ENCODE measurements at regions not wholly inside any gene's neighbourhood (a gene's known extent, or its start where the extent isn't known, plus 50 kb on each side); places are given as distances from the start of the nearest gene placed in this dataset.

DNA sequence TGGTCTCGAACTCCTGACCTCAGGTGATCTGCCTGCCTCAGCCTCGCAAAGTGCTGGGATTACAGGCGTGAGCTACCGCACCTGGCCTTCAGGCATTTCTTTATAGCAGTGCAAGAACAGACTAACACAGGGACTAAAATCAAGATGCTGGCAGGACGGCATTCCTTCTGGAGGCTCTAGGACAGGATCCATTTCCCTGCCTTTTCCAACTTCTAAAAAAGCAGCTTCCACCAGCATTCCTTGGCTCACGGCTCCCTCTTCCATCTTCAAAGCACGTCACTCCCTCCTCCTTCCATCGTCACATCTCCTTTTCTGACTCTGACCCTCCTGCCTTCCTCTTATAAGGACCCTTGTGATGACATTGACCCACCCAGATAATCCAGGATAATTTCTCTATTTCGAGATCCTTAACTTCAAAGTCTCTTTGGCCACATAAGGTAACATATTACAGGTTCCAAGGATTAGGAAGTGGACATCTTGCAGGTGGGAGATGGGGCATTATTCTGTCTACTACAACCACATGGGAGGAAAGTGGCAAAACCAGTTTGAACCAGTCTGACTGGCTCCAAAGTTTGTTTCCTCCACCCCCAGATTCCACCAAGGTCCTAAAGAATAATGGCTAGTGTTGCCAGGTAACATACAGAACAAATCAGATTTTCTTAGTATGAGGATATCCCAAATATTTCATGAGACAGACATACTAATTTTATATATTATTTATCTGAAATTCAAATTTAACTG lies 172.5 kb downstream of the MN1 start:
- no peak for DNase-seq (ENCODE audit: low read depth in 2 of 3, low spot score in 2 of 3)

DNA sequence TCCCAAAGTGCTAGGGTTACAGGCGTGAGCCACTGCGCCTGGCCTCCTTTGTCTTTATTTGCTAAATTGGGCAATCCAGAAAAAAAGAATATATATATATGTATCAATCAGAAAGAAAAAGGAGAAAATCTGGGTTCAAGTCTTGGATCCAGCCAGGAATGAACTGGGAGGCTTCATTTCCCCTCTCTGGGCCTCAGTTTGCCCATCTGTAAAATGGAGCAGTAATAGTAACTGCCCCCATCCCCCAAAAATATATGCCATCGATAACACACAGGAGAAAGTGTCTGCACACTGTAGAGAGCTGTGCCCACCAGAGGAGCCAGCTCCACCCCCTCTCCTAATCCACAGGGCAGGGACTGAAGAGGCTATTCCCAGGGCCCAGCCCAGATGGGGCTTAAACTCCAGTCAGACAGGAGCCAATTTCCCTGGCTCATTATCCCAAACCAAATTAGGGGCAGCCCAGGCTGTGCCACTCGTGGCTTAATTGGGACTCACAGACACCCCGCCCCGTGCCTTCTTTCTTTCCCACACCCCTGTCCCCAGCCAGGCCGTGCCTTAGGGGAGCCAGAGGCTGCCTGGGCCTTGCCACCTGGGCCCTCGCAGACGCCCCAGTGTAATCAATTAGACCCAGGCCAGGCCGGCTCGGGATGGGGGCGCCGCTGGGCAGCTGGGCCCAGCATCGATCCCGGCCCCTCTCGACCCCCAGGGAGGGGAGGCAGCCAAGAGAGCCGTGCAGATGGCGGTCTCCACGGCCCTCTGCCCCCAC lies 171.5 kb downstream of the MN1 start:
- no peak for DNase-seq (ENCODE audit: low read depth in 2 of 3, low spot score in 2 of 3)

DNA sequence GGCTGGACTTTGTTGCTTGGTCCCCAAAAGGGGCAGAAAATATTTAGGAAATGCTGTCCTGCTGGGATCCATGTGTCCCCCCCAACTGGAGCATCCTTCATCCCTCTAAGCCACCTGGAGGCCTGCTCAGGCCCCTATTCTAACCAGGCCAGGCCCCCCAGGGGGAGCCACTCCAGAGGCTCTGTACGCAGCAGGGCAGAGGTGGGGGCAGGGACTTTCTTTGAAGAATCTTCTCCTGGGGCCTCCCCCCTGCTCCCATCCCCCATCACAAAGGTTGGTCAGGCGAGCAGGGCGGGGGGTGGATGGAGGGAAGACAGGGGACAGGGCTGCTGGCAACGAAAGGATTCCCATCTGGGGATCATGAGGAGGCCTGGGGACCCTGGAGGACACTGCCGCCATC lies 170.8 kb downstream of the MN1 start:
- no peak for DNase-seq (ENCODE audit: low read depth in 2 of 3, low spot score in 2 of 3)

DNA sequence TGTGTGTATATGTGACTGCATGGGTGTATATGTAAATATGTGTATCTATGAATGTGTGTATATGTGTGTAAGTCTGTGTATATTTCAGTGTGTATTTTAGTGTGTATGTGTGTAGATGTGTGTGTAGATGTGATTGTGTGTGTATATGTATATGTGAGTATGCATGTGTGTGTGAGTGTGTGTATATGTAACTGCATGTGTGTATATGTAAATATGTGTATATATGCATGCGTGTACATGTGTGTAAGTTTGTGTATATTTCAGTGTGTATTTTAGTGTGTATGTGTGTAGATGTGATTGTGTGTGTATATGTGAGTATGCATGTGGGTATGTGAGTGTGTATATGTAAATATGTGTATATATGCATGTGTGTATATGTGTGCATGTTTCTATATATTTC lies 169.9 kb downstream of the MN1 start:
- no peak for DNase-seq (ENCODE audit: low read depth in 2 of 3, low spot score in 2 of 3)

DNA sequence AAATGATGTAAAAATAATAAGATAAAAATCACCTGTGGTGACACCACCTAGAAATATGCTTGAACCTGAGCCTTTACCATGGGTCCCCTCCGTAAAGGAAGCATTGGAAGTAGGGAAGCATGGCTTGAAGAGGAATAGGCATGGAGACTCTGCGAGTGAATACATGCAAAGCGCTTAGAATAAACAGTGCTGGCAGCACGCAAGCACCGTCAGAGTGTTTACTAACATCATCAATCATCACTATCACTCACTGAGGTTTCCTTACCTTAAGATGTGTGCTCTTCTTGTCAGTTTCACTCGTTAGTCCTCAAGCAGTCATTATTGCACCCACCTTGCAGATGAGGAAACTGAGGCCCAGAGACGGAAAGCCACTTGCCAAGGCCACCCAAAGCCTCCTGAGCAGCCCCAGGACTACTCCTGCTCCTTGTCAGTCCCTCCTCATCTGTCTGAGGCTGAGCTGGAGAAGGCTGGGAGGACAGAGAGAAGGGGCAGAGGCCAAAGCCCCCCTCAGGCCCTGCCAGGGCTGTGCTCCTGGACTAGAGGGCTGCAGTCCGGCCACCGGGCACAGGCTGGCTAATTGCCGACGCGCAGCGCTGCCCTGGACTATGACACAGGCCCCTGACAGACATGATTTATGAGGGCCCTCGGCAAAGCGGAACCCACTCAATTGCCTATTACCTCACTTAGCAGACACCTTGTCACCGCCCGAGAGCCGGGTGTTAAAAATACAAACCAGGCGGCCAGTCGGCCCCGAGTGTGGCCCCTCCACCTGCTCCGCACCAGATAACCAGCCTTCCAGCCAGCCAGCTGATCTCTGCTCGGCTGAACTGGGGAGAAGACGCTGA lies 168.9 kb downstream of the MN1 start:
- DNase-seq (ENCODE audit: low read depth in 2 of 3, low spot score in 2 of 3), result peak in 2 of 3 donors; percentile 91 to 96

DNA sequence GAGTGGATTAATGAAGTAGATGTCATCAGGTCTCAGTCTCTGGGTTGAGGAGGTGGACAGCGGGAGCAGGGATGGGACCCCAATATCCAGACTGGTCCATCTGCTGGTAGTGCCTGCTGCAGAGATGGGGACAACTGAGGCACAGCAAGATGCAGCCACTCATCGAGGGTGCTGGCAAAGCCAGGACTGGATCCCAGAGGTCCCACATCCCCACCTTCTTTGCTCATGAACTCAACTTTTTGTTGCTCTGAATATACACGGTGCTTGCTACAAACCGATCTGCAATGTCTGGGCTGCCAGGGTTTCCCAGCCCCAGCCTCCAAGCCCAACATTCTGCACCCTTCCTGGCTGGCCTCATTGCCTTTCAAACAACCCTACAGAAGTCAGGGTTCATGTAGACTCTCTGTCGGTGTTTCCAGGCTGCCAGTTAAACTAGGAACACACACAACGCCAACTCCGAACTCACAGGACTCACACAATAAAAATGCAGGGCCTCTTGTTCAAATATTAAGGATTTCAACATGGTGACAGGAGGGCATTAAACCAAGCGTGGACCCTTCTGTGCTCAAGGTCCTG lies 168.2 kb downstream of the MN1 start:
- no peak for DNase-seq (ENCODE audit: low read depth in 2 of 3, low spot score in 2 of 3)

DNA sequence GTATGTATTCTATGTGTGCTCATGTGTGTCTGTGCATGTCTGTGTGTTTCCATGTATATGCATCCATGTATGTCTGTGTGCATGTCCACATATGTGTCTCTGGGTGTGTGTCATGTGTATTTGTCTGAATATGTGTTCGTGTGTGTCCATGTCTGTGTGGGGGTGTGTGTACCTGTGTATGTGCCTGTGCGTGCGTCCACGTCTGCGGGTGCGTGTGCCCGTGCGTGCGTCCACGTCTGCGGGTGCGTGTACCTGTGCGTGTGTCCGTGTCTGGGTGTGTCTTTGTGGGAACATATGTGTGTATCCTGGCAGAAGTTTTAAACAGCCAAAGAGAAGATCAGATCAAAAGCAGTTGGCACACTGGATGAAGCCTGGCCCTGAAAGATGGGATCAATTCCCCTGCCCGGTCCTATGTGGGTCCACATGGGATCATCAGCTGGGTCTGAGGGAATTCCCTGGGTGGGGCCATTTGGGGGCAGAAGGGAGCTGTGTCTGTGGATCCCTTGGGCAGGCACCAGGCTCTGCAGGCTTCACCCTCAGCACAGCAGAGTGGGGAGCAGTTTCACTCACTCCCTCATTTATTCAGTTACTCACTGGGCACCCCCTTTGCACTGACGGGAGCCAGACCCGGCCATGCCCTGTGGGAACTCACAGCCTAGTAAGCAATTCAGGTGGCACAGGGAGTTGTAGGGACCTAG lies 167.4 kb downstream of the MN1 start:
- no peak for DNase-seq (ENCODE audit: low read depth in 2 of 3, low spot score in 2 of 3)

DNA sequence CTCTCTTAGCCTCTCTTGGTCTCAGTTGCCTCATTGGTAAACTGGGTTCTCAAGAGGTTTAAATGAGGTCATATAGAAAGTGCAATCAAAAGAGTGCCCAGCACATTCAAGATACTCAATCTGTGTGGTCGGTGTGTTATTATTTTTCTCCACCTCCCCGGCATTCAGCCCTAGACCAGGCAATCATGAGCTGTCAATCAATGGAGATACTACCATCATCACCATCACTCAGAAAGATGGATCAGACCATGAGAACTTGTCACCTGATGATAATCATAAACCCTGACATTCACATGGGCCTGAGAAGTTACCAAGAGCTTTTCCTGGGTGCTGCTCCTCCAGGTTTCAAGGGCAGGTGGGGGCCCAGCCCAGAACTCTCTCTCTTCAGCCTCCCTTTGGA lies 166.1 kb downstream of the MN1 start:
- no peak for DNase-seq (ENCODE audit: low read depth in 2 of 3, low spot score in 2 of 3)

DNA sequence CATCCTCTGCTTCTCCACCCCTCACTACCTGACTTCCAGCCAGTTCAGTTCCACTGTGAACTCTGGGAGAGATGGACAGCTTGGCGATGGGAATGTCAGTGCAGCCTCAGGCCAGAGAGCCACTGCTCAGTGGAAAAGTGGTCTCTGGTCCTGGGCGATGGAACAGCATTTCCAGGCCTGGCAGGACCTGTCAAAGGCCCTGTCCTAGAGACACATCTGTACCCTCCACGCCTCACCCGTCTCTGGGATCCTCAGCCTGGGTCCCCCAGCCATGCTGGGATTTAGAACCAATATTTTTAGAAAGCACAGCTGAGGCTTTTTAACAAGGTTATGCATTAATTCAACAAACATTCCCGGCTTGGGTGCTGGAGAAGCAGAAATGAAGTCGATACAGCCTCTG lies 165.7 kb downstream of the MN1 start:
- no peak for DNase-seq (ENCODE audit: low read depth in 2 of 3, low spot score in 2 of 3)

DNA sequence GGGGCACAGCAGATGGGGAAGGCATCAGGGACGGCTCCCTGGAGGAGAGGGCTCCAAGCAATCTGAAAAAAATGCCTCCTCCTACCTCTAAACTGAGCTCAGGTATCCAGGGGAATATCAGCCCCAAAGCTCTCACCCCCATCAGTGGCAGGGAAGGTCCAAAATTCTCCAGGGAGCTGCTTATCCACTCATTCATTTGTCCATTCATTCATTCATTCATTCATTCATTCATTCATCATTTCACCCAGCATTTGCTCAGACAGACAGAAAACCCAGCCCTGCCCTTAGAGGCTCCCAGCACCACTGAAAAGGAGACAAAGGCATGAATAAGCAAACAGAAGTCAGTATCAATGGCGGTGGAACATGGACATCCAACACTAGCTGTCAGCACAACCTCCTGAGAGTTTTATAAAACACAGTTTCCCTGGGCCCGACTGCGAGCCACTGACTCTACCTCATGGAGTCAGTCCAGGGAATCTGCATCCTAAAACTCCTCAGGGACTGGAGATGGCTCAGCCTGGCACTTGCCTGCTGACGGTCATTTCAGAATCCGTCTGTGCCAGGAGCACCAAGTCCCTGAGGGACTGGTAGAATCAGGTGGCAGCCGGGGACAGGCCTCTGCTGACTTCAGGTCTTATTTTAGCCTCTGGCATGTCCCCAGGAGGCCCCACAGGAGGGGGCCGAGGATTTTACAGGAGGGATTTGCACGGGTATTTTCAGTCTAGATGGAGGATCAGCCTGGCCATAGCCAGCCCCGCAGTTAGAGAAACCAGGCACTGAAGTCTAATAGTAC lies 164.6 kb downstream of the MN1 start:
- DNase-seq (ENCODE audit: low read depth in 2 of 3, low spot score in 2 of 3), result no peak

DNA sequence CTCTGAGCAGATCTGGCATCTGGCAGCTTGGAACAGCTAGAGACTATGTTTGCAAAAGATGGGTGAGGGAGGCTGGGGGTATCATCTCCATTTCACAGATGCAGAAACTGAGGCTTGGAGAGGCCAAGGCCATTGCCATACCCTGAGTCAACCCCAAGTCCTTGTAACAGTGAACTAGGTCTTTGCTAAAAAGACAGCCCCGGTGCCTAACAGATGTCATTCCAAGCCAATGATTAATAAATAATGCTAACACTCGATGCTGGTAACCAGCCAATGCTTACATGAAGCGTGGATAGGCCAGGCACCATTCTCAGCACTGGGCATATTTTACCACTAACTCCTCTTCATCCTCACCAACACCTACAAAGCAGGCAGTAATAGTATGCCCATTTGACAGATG lies 164.0 kb downstream of the MN1 start:
- no peak for DNase-seq (ENCODE audit: low read depth in 2 of 3, low spot score in 2 of 3)

DNA sequence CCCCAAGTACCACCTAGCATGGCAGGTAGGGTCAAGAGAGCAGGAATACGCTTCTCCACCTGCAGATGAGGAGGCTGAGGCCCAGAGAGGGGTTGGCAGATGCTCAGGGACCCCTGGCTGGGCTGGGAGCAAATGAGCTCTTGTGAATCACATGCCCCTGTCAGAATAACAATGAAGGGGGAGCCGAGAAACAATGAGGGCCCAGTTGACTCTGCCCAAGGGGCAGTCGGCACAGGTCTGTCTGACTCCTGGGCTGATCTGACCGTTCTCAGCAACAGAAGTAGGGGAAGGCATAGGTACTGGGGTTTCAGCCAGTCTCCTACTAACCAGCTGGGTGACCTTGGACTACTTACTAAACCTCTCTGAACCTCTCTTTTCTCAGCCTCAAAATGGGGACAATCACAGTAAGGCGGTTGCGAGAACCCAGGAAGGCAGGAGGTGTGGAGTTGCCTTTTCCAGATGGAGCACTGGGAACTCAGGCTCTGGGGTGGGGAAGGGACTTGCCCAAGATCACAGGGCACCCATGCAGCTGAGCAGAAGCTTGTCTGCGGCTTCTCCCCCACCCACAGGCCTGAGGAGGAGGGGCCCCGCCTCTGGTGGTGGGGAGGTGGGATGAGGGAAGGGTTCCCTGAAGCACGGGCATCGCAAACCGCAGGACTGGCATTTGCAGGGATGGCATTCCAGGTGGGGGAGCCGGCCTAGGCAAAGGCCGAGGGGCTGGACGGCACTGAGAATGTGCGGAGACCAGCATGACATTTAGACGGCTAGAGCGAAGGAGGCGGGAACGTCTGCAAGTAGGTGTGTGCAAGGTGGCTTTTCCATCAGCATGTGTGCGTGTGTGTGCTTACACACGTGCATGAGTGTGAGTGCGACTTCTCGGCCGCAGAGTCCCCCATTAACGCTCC lies 163.0 kb downstream of the MN1 start:
- DNase-seq (ENCODE audit: low read depth in 2 of 3, low spot score in 2 of 3), result no peak

DNA sequence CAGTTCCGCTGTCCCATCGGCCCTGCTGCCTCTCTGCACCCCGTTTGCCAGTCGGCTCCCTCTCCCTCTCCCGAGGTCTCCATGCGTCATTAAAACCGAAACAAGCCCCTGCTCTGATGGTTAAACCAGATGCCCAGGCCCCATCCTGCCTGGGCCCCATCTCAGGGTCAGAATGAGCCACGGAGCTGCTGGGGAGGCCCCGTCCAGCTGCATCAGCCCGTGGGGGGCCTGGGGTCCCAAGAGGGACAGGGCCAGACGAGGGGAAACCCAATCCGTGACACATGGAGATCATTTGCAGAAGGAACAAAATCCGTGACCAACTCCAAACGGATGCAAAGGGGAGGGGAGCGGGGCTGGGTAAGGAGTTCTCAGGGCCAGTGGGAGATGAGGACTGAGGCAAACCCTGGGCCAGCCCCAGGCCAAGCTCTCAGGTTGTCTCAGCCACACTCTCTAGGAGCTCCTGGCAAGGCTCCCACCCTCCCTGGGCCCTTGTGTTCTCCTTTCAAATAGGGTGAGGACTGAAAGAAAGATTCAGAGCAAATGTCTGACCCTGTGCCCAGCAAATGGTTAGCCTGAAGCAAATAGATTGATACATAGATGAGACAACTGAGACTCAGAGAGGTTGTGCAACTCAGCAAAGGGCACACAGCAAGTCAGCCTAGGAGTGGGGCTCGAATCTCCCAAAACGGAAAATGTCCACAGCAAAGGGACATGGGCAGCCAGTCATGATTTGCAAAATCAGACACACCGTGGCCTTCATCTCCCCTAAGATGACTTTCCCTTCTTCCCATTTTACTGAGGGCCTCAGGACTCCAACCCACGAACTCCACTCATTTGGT lies 162.1 kb downstream of the MN1 start:
- DNase-seq (ENCODE audit: low read depth in 2 of 3, low spot score in 2 of 3), result no peak

DNA sequence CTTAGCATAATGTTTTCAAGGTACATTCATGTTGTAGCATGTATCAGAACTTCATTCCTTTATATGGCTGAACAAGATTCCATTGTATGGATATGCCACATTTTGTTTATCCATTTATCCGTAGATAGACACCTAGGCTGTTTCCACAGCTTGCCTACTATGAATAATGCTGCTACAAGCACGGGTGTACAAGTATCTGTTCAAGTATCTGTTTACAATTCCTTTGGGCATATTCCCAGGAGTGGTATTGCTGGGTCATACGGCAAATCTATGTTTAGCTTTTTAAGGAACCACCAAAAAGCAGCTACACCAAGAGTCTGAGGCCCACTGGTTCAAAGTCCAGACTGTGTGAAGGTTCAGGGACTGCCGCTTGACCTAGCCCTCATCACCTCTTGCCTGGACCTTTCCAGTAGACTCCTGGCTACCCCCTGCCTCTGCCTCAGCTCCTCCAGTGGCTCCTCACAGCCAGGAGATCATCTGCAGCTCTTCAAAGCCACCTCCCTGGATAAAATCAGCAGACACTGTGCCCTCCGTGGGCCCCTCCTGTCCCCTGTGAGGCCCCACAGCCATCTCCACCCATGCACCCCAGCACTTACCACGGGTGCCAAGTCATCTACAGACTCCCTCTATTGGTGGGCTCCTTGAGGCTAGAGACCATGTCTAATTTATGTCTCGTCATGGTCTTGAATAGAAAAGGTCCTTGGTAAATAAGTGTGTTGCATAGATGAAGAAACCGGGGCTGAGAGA lies 160.3 kb downstream of the MN1 start:
- peak in 1 of 3 donors; percentile 46 for DNase-seq (ENCODE audit: low read depth in 2 of 3, low spot score in 2 of 3)

DNA sequence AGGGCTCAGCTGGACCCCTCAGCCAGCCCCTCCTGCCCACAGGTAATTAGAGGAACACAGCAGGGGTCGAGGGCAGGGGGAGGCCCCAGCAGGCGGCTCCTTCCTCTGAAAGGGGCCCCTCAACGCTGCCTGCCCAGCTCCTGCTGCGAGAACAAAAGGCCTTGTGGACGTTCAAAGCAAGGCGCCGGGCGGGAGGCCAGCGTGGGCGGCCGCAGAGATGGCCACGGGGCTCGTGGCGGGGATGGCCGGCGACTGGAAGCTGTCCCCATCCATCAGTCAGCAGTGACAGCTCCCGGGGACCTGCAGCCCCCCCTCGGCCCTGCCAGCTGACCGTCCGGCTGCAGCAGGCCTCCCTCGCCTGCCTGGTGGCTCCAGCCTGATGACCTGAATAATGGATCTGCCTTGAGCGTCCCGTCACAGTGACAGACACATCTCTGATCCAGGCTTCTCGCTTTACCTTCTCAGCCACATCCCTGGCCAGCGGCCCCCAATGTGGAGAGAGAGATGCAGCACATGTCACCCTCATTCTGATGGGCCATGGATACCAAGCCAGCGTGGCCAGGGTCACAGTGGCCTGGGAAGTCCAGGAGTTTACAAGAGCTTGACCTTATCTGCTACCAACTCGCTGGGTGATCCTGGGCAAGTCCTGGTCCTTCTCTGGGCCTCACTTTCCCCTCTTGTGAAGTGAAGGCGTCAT lies 159.3 kb downstream of the MN1 start:
- no peak for DNase-seq (ENCODE audit: low read depth in 2 of 3, low spot score in 2 of 3)

DNA sequence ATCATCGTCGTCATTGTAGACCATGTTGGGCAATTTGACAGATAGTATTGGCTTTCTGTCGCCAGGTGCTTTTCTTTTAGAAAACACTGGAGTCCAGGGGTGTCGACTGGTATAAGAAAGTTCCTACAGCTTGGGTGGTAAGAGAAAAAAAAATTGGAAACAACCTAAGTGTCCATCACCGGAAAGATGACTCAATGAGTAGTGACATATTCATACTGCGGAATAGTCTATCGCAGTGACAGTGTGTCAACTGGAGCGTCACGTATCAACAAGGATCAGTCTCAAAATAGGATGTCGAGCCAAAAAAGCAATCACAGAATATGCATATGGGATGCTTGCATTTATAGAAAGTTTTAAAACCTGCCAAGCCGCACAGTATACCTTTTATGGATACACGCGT lies 157.6 kb downstream of the MN1 start:
- no peak for DNase-seq (ENCODE audit: low read depth in 2 of 3, low spot score in 2 of 3)

DNA sequence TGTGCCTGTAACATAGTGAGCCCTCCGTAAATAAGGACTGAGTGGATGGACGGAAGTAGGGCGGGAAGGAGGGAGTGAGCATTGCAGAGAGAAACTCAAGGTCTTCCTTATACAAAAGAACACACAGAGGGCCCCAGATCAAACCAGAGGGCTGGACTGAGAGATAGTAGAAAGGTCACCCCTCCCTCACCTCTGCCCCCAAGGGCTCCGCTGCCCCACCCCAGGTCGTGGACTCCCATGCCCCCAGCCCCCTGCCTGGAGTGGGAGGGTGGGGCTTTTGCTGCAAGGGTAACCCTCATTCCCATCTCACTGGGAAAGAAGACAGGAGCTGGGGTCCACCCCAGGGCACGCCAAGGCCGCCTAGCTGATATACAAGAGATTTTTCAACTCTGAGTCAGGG lies 157.0 kb downstream of the MN1 start:
- DNase-seq (ENCODE audit: low read depth in 2 of 3, low spot score in 2 of 3), result no peak

All from hematopoietic multipotent progenitor cell (in vitro differentiated cells).